GM23338 (cell line): ENCODE measurements at regions not wholly inside any gene's neighbourhood (a gene's known extent, or its start where the extent isn't known, plus 50 kb on each side); places are given as distances from the start of the nearest gene placed in this dataset.

ENCODE experiments used
- ATAC-seq: fragments of 200-7000 bp; cut with Tn5 transposase; 3 replicates; pipeline ENCODE4 v1.9.1; 2020
- DNase-seq: peaks from one replicate; pipeline ENCODE4 v3.0.0-alpha.2; 2015; ENCODE audit warnings: low spot score
- H2AFZ ChIP-seq: fragments of 200-600 bp; sonication (generic); 2 replicates; pipeline ENCODE4 v1.8.0; 2016; ENCODE audit warnings: antibody characterized with exemption, mild to moderate bottlenecking, moderate library complexity
- H3F3A ChIP-seq: fragments of 200-600 bp; sonication (generic); replicated peaks from 2 replicates; pipeline ENCODE4 v1.8.0; 2017; ENCODE audit warnings: antibody characterized with exemption, mixed run types, low read depth
- H3K27ac ChIP-seq: fragments of 200-600 bp; sonication (generic); 2 replicates; pipeline ENCODE4 v1.6.1; 2016; ENCODE audit warnings: low read depth
- H3K27me3 ChIP-seq: fragments of 200-600 bp; sonication (generic); 2 replicates; pipeline ENCODE4 v1.8.0; 2016; ENCODE audit warnings: mild to moderate bottlenecking, mixed run types, moderate library complexity; ENCODE audit not compliant: insufficient read depth
- H3K36me3 ChIP-seq: fragments of 200-600 bp; sonication (generic); 2 replicates; pipeline ENCODE4 v1.8.0; 2016; ENCODE audit warnings: mild to moderate bottlenecking; ENCODE audit not compliant: insufficient read depth
- H3K4me1 ChIP-seq: fragments of 200-600 bp; sonication (generic); 2 replicates; pipeline ENCODE4 v1.8.0; 2016; ENCODE audit warnings: mild to moderate bottlenecking, moderate library complexity; ENCODE audit not compliant: insufficient read depth
- H3K4me2 ChIP-seq: fragments of 200-600 bp; sonication (generic); 2 replicates; pipeline ENCODE4 v1.7.1; 2017; ENCODE audit warnings: mixed run types
- H3K4me3 ChIP-seq: fragments of 200-600 bp; sonication (generic); 2 replicates; pipeline ENCODE4 v1.6.1; 2016; ENCODE audit warnings: mixed run types
- H3K79me2 ChIP-seq: fragments of 200-600 bp; sonication (generic); replicated peaks from 2 replicates; pipeline ENCODE4 v1.8.0; 2017; ENCODE audit warnings: mild to moderate bottlenecking; ENCODE audit not compliant: insufficient read depth
- H3K9me2 ChIP-seq: fragments of 200-600 bp; sonication (generic); 2 replicates; pipeline ENCODE4 v1.8.0; 2017; ENCODE audit not compliant: insufficient read depth
- H4K20me1 ChIP-seq: fragments of 200-600 bp; sonication (generic); replicated peaks from 2 replicates; pipeline ENCODE4 v1.8.0; 2017; ENCODE audit warnings: mild to moderate bottlenecking; ENCODE audit not compliant: insufficient read depth
- H3K27ac Mint-ChIP-seq: 2 replicates; pipeline ENCODE4 v1.8.0; 2020; ENCODE audit warnings: inconsistent platforms, mild to moderate bottlenecking, moderate library complexity, mixed read lengths
- H3K27me3 Mint-ChIP-seq: 3 replicates; pipeline ENCODE4 v1.8.0; 2022; ENCODE audit warnings: low read depth, mild to moderate bottlenecking, moderate library complexity, mixed read lengths, inconsistent platforms; ENCODE audit not compliant: insufficient read depth, poor library complexity
- H3K36me3 Mint-ChIP-seq: 3 replicates; pipeline ENCODE4 v1.8.0; 2021; ENCODE audit warnings: low read depth, mild to moderate bottlenecking, inconsistent platforms, moderate library complexity, mixed read lengths
- H3K4me1 Mint-ChIP-seq: 3 replicates; pipeline ENCODE4 v1.8.0; 2020; ENCODE audit warnings: mild to moderate bottlenecking, inconsistent platforms, mixed read lengths
- H3K4me3 Mint-ChIP-seq: 3 replicates; pipeline ENCODE4 v1.8.0; 2021; ENCODE audit warnings: moderate library complexity, mild to moderate bottlenecking, inconsistent platforms, mixed read lengths
- H3K9me3 Mint-ChIP-seq: 3 replicates; pipeline ENCODE4 v1.8.0; 2020; ENCODE audit warnings: moderate library complexity, mild to moderate bottlenecking, inconsistent platforms, mixed read lengths
- CREB1 ChIP-seq: fragments of 250-450 bp; sonication (Bioruptor Pico); IDR thresholded peaks from 2 replicates; pipeline ENCODE4 v1.5.0; 2020; ENCODE audit warnings: low read depth, mild to moderate bottlenecking, moderate library complexity
- CTCF ChIP-seq, 2 experiments: fragments of 200-600 bp in 1 of 2; sonication (generic) in 1 of 2; conservative IDR thresholded peaks; 2 replicates each; pipeline versions ENCODE4 v1.5.1 to v1.6.1; 2016 to 2017; ENCODE audit warnings: antibody characterized with exemption in 2 of 2, low read depth in 2 of 2, mild to moderate bottlenecking in 2 of 2, moderate library complexity in 1 of 2
- ETS1 ChIP-seq: IDR thresholded peaks from 2 replicates; pipeline ENCODE4 v1.6.1; 2016; ENCODE audit warnings: antibody characterized with exemption
- EZH2 ChIP-seq: fragments of 200-600 bp; sonication (generic); IDR thresholded peaks from one replicate; pipeline ENCODE4 v1.8.0; 2017; ENCODE audit warnings: antibody characterized with exemption, mild to moderate bottlenecking, low read depth; ENCODE audit not compliant: unreplicated experiment
- EZH2phosphoT487 ChIP-seq: fragments of 200-600 bp; sonication (generic); IDR thresholded peaks from one replicate; pipeline ENCODE4 v1.8.1; 2018; ENCODE audit warnings: antibody characterized with exemption; ENCODE audit not compliant: unreplicated experiment
- JUNB ChIP-seq: IDR thresholded peaks from one replicate; pipeline ENCODE4 v1.6.1; 2016; ENCODE audit warnings: antibody characterized with exemption; ENCODE audit not compliant: unreplicated experiment
- NANOG ChIP-seq: IDR thresholded peaks from 2 replicates; pipeline ENCODE4 v1.6.1; 2016; ENCODE audit warnings: antibody characterized with exemption, borderline replicate concordance
- POLR2AphosphoS5 ChIP-seq: IDR thresholded peaks from 2 replicates; pipeline ENCODE4 v1.6.1; 2016; ENCODE audit warnings: antibody characterized with exemption, low read depth
- REST ChIP-seq: IDR thresholded peaks from one replicate; pipeline ENCODE4 v1.6.1; 2018; ENCODE audit warnings: antibody characterized with exemption; ENCODE audit not compliant: unreplicated experiment
- STAT1 ChIP-seq: IDR thresholded peaks from one replicate; pipeline ENCODE4 v1.6.1; 2016; ENCODE audit warnings: antibody characterized with exemption; ENCODE audit not compliant: unreplicated experiment
- ZNF114 ChIP-seq: fragments of 250-450 bp; sonication (Bioruptor Pico); IDR thresholded peaks from 2 replicates; pipeline ENCODE4 v1.5.0; 2020; ENCODE audit warnings: mild to moderate bottlenecking, moderate library complexity
- ZNF331 ChIP-seq: fragments of 250-450 bp; sonication (Bioruptor Pico); IDR thresholded peaks from 2 replicates; pipeline ENCODE4 v1.5.0; 2020; ENCODE audit warnings: low read depth, mild to moderate bottlenecking, moderate library complexity
- ZNF462 ChIP-seq: fragments of 250-450 bp; sonication (Bioruptor Pico); IDR thresholded peaks from 2 replicates; pipeline ENCODE4 v1.5.0; 2020; ENCODE audit warnings: mild to moderate bottlenecking, moderate library complexity

- H3K4me3 Mint-ChIP-seq: no peak overlapping the region
- TF ChIP-seq EZH2 (no peak), ZNF331 (CRISPR knock-in tag) (no peak), CREB1 (CRISPR knock-in tag) (no peak), EZH2phosphoT487 (no peak), JUNB (no peak), POLR2AphosphoS5 (no peak), ETS1 (no peak), NANOG (no peak), STAT1 (no peak), REST (no peak), ZNF114 (CRISPR knock-in tag) (no peak), ZNF462 (CRISPR knock-in tag) (no peak), CTCF (conservative IDR thresholded peaks at IDR 0.05; ENCODE audit: low read depth in 2 of 2) (no peak)
- H3K4me1 Mint-ChIP-seq: peaks cover 26% of the 10 kb centered on the region
- Histone ChIP-seq H3K27me3 (no peaks in the 10 kb centered on the region), H3K27ac (no peak overlapping the region), H3K4me2 (no peak overlapping the region), H2AFZ (no peak overlapping the region), H3F3A (no peaks in the 10 kb centered on the region), H4K20me1 (no peaks in the 10 kb centered on the region), H3K4me3 (no peak overlapping the region), H3K9me2 (0 out of 2 replicates have a peak, but pooled peaks cover 7% of the 10 kb centered on the region), H3K36me3 (no peaks in the 10 kb centered on the region), H3K79me2 (no peaks in the 10 kb centered on the region), H3K4me1 (peaks cover 4% of the 10 kb centered on the region; the same call in 1 of the 2 replicates)
- H3K27ac Mint-ChIP-seq: no peak overlapping the region
- no peaks in the 10 kb centered on the region; the same call in 2 of the 3 replicates for H3K9me3 Mint-ChIP-seq
- DNase-seq (no peak), ATAC-seq (no peak)
- H3K36me3 Mint-ChIP-seq: no peaks in the 10 kb centered on the region
- H3K27me3 Mint-ChIP-seq: peaks cover 9% of the 10 kb centered on the region
These were observed 339.7 kb upstream of the PROX1 start for GRCh38 chr1:213647864-213648650.
